K562 (cell line): ENCODE measurements at regions not wholly inside any gene's neighbourhood (a gene's known extent, or its start where the extent isn't known, plus 50 kb on each side); places are given as distances from the start of the nearest gene placed in this dataset.

Experiments used
- ATAC-seq: fragments of 200-7000 bp; cut with Tn5 transposase; 3 replicates; pipeline ENCODE4 v1.9.1; 2020; ENCODE audit warnings: moderate library complexity
- BruUV-seq: library from RNA; stranded (reverse); fragments of 400-500 nt; replicated peaks from 2 replicates; lab custom pipeline; 2021; lab: Mats Ljungman, UMichigan
- CTCF ChIA-PET: fragments of 300-600 bp; formaldehyde crosslinking; extraction: SDS; loops from one replicate; lab custom pipeline; 2021; ENCODE audit warnings: low intra/inter-chr PET ratio; lab: Yijun Ruan, JAX
- POLR2A ChIA-PET: fragments of 300-600, 350-650 bp; sonication (Branson Sonifier 250); formaldehyde crosslinking; extraction: SDS; loops from one replicate; lab custom pipeline; 2021; ENCODE audit warnings: antibody characterized with exemption, inconsistent platforms; lab: Yijun Ruan, JAX
- DNase-seq, 4 experiments: peaks; one replicate each; pipeline versions ENCODE4 v3.0.0 to v3.0.0-alpha.2; 2011 to 2018; ENCODE audit warnings: low spot score in 3 of 4, mixed read lengths in 3 of 4; ENCODE audit errors: extremely low read depth in 1 of 4
- FAIRE-seq: peaks from 2 replicates; lab custom pipeline; 2011; peaks lifted over from hg19 to GRCh38; lab: Jason Lieb, UNC
- H2AFZ ChIP-seq: 2 replicates; pipeline ENCODE4 v1.6.0; 2011; ENCODE audit warnings: low read depth, low read length, control low read depth, inconsistent platforms
- H3K27ac ChIP-seq: fragments of 200-600 bp; 3 replicates; pipeline ENCODE4 v1.8.0; 2011; ENCODE audit warnings: low read depth, mild to moderate bottlenecking, control low read depth, inconsistent platforms, low read length, moderate library complexity, mixed read lengths; ENCODE audit errors: extremely low read depth
- H3K27me3 ChIP-seq, 2 experiments: fragments of 300-600 bp in 1 of 2; 2 replicates in 1 of 2; 3 replicates in 1 of 2; pipeline versions ENCODE4 v1.6.0 to v1.8.0; 2011; ENCODE audit warnings: inconsistent platforms in 2 of 2, low read length in 2 of 2, mild to moderate bottlenecking in 1 of 2, mixed read lengths in 1 of 2, moderate library complexity in 1 of 2; ENCODE audit not compliant: control insufficient read depth in 2 of 2, insufficient read depth in 2 of 2
- H3K36me3 ChIP-seq: fragments of 300-600 bp; 3 replicates; pipeline ENCODE4 v1.8.0; 2011; ENCODE audit warnings: mild to moderate bottlenecking, low read length, inconsistent platforms; ENCODE audit not compliant: control insufficient read depth, insufficient read depth
- H3K4me1 ChIP-seq, 2 experiments: fragments of 200-600 bp in 1 of 2; replicated peaks in 1 of 2; 2 replicates in 1 of 2; 3 replicates in 1 of 2; pipeline versions ENCODE4 v1.5.1 to v1.8.0; 2011; ENCODE audit warnings: inconsistent platforms in 2 of 2, low read length in 2 of 2, mild to moderate bottlenecking in 1 of 2, mixed read lengths in 1 of 2, moderate library complexity in 1 of 2; ENCODE audit not compliant: control insufficient read depth in 2 of 2, insufficient read depth in 2 of 2
- H3K4me2 ChIP-seq: 2 replicates; pipeline ENCODE4 v1.6.1; 2011; ENCODE audit warnings: low read length, control low read depth, inconsistent platforms, mixed read lengths; ENCODE audit not compliant: insufficient read depth
- H3K4me3 ChIP-seq: fragments of 200-600 bp; sonication (generic), shearing (Covaris generic); 2 replicates; pipeline ENCODE4 v1.5.1; 2016; ENCODE audit warnings: control low read depth, inconsistent platforms
- H3K79me2 ChIP-seq: fragments of 200-600 bp; 3 replicates; pipeline ENCODE4 v1.8.0; 2011; ENCODE audit warnings: low read length, inconsistent platforms; ENCODE audit not compliant: control insufficient read depth, insufficient read depth
- H3K9ac ChIP-seq, 2 experiments: 2 replicates each; pipeline versions ENCODE4 v1.6.0 to v1.6.1; 2011; ENCODE audit warnings: low read depth in 2 of 2, low read length in 2 of 2, control low read depth in 1 of 2, inconsistent platforms in 1 of 2, mild to moderate bottlenecking in 1 of 2, mixed read lengths in 1 of 2; ENCODE audit not compliant: insufficient read depth in 1 of 2
- H3K9me1 ChIP-seq: one replicate; pipeline ENCODE4 v1.6.0; 2011; ENCODE audit warnings: inconsistent platforms, mild to moderate bottlenecking, low read length, moderate library complexity; ENCODE audit not compliant: control insufficient read depth, insufficient read depth
- H3K9me3 ChIP-seq: replicated peaks from 2 replicates; pipeline ENCODE4 v1.5.1; 2011; ENCODE audit warnings: low read depth, low read length, inconsistent platforms; ENCODE audit not compliant: control insufficient read depth, insufficient read depth
- H4K20me1 ChIP-seq: replicated peaks from 2 replicates; pipeline ENCODE4 v1.6.1; 2011; ENCODE audit warnings: low read length, inconsistent platforms, mixed read lengths; ENCODE audit not compliant: control insufficient read depth, insufficient read depth
- ARID3A ChIP-seq: IDR thresholded peaks from 2 replicates; pipeline ENCODE4 v1.6.1; 2012; ENCODE audit warnings: low read depth, low read length, improper control_type of control experiment, borderline replicate concordance
- CBX1 ChIP-seq: sonication (generic); IDR thresholded peaks from 2 replicates; pipeline ENCODE4 v1.6.1; 2016; ENCODE audit warnings: antibody characterized with exemption, low read depth, mild to moderate bottlenecking
- EP400 ChIP-seq: fragments of 450-650 bp; IDR thresholded peaks from 2 replicates; pipeline ENCODE4 v1.6.1; 2017; ENCODE audit warnings: antibody characterized with exemption, mild to moderate bottlenecking, moderate library complexity
- GABPB2 ChIP-seq: fragments of 250-450 bp; sonication (Bioruptor Pico); conservative IDR thresholded peaks from 2 replicates; pipeline ENCODE4 v1.5.1; 2021; ENCODE audit warnings: mild to moderate bottlenecking
- MCM2 ChIP-seq: fragments of 450-650 bp; IDR thresholded peaks from 2 replicates; pipeline ENCODE4 v1.6.1; 2017; ENCODE audit warnings: low read depth, mild to moderate bottlenecking
- MEF2D ChIP-seq: conservative IDR thresholded peaks from 2 replicates; pipeline ENCODE4 v1.6.1; 2016; ENCODE audit warnings: low read depth, missing genetic modification characterization, missing compliant biosample characterization
- ZNF263 ChIP-seq: sonication (generic); formaldehyde crosslinking; IDR thresholded peaks from 2 replicates; pipeline ENCODE4 v1.8.0; 2022; ENCODE audit warnings: mild to moderate bottlenecking, missing genetic modification reagents, borderline replicate concordance
- ZNF318 ChIP-seq, 2 experiments: fragments of 450-650 bp; IDR thresholded peaks; 2 replicates each; pipeline ENCODE4 v1.6.1; 2016; ENCODE audit warnings: mild to moderate bottlenecking in 2 of 2, borderline replicate concordance in 1 of 2, low read depth in 1 of 2, moderate library complexity in 1 of 2
- WGBS: fragments of 100-300 bp; shearing (Covaris generic); methylation state at CpG from one replicate; pipeline ENCODE4 v1.1.6; 2016; ENCODE audit warnings: low coverage, mixed read lengths; ENCODE audit not compliant: insufficient coverage; ENCODE audit errors: missing lambda C conversion rate; 5-methylcytosine and 5-hydroxymethylcytosine counted together
- in situ Hi-C: fragments of 300-500 bp; cut with MboI; formaldehyde crosslinking; loops from 4 replicates; pipeline ENCODE4 v1.15.0; 2018; ENCODE audit warnings: inconsistent platforms, mixed read lengths
- intact Hi-C: fragments of 100-400 bp; cut with micrococcal nuclease; formaldehyde crosslinking; loops from 2 replicates; pipeline ENCODE4 v1.14.2; 2022

GRCh38 chr3:30439451-30440053 lies 166.8 kb upstream of the TGFBR2 start:
- TF ChIP-seq GABPB2 (no peak), MCM2 (no peak), ARID3A (no peak), EP400 (no peak), ZNF263 (CRISPR knock-in tag) (no peak), ZNF318 (IDR thresholded peaks at IDR 0.05; ENCODE audit: borderline replicate concordance in 1 of 2, low read depth in 1 of 2) (no peak), CBX1 (no peak), MEF2D (no peak)
- no peaks in the 10 kb centered on the region for H3K79me2 ChIP-seq
- no peak overlapping the region for H3K9ac ChIP-seq
- no peaks in the 10 kb centered on the region for H3K36me3 ChIP-seq
- no peaks in the 10 kb centered on the region for H4K20me1 ChIP-seq
- no peak overlapping the region for H3K27ac ChIP-seq
- ATAC-seq (no peak), DNase-seq (no peak), FAIRE-seq (no peak)
- no TSS peak for BruUV-seq
- in situ Hi-C loops (no loop called here), intact Hi-C loops (no loop called here)
- POLR2A ChIA-PET, result no interaction called here
- 1% methylated on average over 9 of the region's 9 CpGs for WGBS
- CTCF ChIA-PET, result no interaction called here
- no peaks in the 10 kb centered on the region for H3K9me1 ChIP-seq
- no peak overlapping the region for H3K4me3 ChIP-seq
- no peak overlapping the region for H2AFZ ChIP-seq
- H3K4me2 ChIP-seq, result no peak overlapping the region
- no peaks in the 10 kb centered on the region for H3K27me3 ChIP-seq
- no peaks in the 10 kb centered on the region for H3K4me1 ChIP-seq
- no peaks in the 10 kb centered on the region for H3K9me3 ChIP-seq
